Inflammatory macrophage treated with lipopolysaccharide for 4 hours (primary cell): ENCODE measurements at regions not wholly inside any gene's neighbourhood (a gene's known extent, or its start where the extent isn't known, plus 50 kb on each side); places are given as distances from the start of the nearest gene placed in this dataset.
"Not testable (repeated sequence)": the region's sequence is repeated elsewhere in the genome, so short reads cannot be mapped to it uniquely, and the experiment has no call there.

Source experiments
- DNase-seq: peaks from one replicate; pipeline ENCODE4 v3.0.0-alpha.2; 2020

DNA sequence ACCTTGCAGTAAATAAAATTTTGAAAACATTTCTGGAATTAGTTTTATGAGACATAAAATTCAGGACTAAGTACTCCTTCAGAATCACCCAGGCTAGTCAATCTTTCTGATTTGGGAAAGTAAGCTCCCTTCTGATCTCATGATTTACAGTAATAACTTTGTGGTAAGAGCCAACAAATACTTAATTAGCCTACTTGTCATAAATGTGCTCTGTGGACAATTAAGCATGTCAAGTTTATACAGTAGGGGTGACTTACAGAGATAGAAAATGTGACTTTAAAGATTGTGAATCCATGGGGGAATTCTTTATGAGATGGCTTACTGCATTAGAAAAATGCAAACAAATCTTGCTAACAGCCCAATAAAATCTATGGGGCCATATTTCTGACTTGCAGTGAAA is 616.9 kb upstream of the GHITM start:
- no peak for DNase-seq

DNA sequence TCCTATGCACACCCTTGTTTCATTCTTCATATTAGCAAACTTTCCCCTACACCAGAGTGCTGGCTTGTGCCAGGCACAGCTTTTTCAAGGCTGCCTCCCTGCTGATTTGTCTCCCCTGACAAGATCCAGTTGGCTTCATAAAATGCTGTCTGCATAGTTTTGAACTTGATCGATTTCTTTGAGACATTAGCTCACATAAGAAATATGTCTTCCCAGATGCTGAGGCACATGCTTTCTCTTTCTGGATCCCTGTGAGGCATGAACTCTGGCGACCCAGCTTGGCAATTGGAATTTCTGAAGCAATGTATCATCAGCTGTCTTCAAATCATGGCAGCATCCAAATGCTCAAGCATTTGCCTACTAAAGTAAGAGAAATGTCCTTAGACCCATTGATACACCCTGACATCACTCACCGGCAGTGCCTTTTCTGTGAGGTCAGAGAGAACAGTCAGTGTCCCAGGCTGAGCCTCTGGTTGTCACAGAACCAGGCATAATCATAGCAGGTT is 616.4 kb upstream of the GHITM start:
- DNase-seq, result no peak

DNA sequence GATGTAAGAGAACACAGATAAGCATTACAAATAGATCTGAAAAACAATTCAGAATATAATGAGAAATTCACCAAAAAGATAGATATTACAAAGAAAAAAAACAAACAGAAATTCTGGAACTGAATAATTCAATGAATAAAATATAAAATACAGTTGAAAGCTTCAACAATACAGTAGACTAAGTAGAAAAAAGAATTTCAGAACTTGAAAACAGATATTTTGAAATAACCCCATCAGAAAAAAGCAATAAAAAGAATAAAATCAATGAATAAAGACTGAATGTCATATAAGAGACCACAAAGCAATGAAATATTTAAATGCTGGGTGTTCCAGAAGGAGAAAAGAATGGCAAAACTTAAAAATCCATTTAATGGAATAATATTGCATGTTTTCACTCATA is 611.4 kb upstream of the GHITM start:
- no peak for DNase-seq

DNA sequence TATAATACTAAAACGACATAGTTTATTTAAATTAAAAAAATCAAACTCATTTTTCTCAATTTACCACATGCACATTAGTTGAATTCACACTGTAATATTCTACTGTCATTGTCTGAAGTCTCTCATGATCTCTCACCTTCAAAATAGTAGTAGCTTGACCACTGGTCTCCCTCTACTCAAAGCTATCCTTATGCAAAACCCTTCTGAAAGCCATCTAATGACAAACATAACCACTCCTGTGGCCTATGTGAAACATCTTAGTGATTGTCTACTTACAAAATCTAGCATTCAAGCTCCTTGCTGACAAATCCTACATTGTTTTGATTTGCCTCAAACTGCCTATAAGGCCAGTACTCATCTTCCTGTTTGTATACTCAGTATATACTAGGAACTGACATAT is 606.0 kb upstream of the GHITM start:
- DNase-seq, result no peak

DNA sequence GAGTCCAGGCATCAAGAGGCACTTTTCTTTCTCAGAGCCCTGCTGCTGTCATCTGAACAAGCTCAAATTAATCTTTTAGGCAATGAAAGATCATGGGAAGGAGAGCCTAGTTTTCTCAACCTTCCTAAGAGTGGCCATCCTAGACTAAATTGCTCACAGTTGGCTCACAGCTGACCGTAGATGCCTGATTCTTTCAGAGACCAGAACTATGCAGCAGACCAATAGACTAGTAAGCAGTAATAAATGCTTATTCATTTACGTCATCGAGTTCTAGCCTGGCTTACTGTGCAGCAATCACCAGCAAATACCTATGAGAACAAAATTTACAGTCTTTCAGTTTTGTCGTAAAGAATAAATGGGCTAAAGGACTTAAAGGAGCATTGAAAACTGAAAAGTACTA is 602.9 kb upstream of the GHITM start:
- no peak for DNase-seq

DNA sequence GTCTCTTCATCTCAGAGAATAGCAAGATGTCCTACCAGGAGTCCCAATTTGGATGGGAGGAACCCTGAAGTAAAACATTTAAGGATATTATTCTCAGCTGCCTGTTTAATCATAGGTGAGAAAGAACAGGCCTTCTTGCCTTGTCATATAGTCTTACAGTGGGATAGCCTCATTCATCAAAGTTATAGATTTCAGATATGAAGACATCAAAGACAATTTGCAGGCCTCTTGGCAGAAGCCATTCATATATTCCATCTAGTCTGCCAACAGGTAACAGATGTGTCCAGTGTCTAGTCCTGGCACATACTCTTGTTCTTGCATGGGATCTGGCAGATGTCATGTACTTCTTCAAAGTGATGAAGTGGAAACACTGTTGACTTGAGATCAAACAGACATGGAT is 601.3 kb upstream of the GHITM start:
- DNase-seq, result no peak

DNA sequence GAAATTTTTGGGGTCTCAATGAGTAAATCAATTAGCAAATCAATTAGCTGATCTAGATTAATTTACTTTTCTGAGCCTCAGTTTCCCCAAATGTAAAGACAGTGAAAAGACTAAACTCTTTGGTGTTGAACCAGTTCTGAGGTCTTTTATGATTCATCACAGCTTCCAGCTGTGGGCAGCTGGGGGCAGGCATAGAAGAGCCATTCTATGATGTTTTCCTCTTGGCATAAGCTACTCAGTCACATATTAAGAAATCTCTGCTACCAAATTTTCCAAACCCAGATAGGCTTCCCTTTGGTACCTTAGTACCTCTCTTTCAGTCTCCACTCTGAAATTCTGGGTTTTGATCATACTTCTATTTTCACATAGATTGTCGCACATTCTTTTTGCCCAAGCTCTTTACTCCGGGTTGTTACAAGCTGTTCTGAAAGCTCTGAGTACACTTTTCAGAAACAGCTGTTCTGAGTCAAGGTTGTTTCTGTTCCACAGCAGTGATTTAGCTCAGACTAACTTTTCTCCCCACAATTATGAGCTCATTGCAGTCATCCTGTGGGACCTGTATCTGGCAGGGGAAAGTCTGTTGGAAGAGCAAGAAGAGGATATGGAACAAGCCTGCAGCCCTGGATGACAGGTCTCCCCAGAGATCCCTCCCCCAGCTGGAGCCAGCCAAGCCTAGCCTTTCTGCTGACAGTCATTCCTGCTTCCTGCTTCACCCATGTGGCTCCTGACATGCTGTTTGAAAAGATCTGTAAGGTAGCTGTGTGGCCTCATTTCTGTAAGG is 599.6 kb upstream of the GHITM start:
- DNase-seq, result no peak

DNA sequence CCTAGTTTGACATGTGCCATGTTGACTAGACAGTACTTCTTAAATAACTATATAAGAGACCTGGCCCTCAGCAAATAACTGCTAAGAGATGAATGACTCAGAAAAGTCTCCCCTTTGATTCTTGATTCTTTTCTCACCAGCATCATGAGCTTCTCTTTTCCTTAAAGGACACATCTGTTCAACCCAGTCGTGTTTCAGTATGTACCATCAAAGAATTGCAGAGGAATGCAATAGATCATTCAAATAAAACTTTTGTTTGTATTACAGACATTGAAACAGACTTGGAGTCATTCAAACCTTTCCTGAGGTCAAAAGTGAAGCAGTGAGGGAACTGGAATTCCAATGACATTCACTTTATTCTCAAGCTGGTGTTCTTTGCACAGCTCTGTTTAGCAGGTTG is 598.3 kb upstream of the GHITM start:
- DNase-seq, result no peak

DNA sequence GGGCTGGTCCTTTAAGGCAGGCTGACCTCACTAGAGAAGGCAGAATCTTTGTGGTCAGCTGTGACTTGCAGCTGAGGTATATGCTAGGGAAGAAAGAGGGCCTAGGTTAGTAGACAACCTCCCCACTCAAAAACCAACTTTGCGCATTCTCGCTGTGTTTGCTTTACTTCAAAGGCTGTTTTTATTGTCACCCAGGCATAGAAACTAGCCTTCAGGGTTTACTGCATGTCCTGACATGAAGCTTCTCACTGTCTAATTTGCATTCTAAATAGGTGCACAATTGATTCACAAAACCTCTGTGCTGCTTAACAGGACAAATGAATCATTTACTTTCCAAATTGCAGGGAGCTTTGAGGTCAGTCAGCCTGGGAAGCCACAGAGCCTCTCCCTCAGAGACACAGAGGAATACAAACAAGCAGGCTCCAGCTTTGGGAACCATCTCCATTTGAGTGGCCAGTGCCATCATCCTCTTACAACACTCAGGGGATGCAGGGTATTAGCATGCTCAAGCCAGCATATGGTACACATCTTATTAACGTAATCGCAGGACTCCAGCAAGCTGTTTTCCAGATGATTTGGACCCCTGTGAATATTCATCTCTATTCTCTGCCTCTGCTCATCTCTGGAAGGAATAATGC is 596.4 kb upstream of the GHITM start:
- DNase-seq, result no peak

DNA sequence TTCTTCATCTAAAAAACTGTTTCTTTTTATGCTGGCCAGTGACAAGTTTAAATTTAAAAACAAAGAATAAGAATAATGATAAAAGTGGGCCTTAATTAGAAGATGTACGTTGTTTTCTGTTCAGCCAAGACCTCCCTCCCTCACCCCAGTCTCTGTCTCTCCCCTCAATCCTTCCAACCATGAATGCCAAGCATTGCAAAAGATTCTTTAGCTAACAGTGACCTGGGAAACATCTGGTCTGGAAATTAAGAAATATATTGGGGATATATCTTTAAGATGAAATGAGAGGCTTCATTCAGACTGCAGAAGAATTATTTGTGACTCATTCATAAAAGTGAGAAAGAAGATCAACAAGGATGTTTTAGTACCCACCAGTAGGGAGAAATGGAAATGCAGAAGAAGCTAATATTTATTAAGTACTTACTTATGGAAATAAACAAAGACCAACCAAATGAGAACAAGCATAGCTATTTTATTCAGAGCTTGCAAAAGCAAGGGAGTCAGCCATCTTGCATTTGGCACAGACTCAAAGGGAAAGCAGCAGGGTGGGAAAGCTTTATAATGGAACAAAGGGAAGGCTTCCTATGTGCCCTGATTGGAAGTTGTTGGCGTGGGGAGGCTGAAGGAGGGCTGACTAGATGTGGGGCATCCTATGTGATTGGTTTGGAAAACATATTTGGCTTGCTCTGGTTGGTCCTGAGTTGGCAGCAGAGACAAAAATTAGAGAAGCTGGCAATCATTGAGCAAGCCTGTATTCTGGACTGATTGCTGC is 595.4 kb upstream of the GHITM start:
- no peak for DNase-seq

DNA sequence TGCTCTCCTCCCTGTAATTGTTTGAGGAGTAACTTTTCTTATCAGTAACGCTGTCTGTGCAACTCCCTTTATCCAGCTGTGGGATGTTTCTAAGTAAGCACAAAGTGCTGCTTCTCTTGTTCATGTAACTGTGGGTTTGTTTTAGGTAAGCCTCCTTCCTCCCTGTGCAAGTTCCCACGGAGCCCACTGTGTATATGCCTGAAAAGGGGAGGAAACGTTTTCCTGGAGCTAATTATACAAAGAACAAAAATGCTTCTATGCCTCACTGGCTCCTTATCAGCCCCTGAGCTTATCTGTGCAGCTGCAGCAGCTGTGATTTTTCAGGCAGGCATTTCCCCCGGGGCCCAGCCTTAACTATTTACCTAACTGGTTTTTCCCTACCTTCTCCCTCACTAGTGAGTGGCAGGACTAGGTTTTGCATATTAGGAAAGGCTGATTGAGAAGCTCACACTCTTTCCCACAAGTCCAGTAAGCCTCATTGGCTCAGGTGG is 593.4 kb upstream of the GHITM start:
- DNase-seq, result no peak

DNA sequence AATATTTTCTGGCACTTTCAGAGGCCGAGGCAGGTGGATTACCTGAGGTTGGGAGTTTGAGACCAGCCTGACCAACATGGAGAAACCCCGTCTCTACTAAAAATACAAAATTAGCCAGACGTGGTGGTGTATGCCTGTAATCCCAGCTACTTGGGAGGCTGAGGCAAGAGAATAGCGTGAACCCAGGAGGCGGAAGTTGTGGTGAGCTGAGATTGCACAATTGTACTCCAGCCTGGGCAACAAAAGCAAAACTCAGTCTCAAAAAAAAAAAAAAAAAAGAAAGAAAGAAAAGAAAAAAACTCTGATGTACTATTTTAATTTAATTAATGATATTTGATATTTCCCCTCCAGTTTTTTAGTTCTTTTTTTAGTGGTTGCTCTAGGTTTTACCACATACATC is 588.1 kb upstream of the GHITM start:
- not testable (repeated sequence) for DNase-seq

DNA sequence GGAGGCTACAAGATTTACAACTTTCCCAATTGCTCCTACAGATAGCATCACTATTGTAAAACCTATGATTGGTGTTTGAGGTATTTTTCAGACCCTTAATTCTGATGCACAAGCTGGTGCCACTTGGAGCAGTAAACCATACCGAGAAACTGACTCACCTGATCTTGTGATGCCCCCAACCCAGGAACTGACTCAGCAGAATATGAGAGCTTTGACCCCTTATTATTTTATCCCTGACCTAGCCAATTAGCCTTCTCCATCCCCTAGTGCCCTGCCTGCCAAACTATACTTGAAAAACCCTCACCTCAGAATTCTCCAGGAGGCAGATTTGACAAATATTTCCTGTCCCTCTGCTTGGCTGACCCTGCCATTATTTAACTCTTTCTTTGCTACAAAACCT is 585.9 kb upstream of the GHITM start:
- no peak for DNase-seq

DNA sequence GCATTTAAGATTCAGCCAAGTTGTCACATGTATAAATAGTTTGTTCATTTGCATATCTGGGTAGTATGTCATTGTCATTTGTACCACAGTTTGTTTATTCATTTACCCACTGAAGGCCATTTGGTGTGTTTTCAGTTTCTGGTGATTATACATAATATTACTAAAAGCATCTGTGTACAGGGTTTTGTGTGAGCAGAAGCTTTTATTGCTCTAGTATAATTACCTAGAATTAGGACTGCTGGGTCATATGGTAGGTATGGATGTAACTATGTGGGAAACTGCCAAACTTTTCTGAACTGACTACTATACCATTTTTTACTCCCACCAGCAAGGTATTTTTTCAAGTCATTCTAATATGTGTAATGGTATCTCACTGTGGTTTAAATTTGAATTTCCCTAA is 584.0 kb upstream of the GHITM start:
- DNase-seq, result no peak

DNA sequence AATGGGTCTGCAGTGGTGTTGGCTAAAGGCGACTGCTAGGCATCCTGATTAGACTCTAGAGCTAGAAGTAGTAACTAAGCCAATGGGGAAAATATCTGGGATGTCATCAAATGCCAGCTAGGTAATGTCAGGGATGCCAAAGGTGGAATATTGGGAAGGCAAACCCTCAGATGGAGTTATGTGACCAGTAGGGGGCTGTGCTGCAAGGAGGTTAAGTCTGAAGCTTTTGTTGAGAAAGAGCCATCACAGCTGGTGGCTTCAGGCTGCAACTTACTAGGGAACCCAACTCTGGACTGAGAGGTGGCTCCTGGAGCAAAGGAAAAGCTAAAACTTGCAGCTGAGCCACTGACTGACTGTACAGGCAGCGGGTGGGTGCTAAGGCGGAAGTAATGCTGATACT is 576.9 kb upstream of the GHITM start:
- no peak for DNase-seq

DNA sequence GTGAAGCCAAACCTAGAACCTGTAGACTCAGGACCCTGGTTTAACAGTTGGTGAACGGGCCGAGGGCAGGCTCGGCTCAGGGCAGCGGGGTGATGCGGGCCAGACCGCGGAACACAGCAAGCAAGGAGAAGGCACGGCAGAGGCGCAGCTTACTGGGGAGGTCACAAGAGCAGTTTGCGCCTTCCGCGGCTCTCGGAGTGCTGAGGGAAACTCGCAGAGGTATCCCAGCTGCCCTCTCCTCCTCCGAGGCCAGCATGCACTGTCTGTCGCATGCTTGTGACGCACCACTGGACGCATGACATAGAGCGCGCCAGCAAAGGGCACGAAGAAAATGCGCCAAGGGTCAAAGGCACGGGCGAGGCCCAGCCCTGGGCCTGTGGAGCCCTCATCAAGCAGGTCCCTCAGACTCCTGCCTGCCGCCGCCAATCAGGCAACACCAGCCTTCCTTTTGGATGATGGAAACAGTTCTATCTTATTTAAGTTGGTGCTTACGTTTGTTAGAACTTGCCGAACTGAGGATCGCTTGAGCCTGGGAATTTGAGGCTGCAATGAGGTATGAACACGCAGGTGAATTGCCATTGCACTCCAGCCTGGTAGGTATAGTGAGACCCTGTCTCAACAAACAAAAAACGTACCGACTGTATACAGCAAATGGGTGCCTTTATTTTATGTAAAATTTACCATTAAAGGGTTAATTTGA is 574.3 kb upstream of the GHITM start:
- DNase-seq, result no peak

DNA sequence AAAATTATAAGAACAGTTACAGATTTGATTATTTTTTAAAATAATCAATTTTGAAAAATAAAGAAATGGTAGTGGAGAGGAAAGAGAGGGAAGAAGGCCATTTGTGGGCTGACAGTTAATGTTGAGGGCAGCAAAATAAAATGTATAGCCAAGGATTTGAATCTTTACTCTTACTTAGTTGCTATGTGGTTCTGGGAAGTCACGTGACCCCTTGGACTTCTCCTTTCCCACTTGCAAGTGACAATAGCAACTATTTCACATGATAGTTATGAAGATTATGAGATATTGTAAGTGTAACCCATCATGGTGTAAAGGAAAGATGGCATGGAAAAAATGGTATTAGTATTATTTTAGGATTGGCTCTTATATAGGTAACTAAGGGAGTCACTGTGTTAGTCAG is 567.3 kb upstream of the GHITM start:
- no peak for DNase-seq

DNA sequence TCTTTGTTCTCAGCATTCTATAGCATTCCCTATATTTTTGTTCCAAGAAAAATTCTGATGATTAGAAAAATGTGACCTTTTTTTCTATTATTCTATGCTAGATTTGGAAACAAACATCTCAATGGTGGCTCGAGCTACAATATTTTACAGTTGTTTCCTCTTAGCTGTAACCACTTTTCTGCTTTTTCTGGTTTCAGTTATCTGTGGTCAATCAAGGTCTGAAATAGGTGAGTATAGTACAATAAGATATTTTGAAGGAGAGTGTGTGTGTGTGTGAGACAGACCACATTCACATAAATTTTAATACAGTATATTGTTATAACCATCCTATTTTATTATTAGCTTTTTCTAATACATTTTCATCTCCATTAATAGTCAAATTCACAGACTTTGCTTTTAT is 564.5 kb upstream of the GHITM start:
- no peak for DNase-seq

DNA sequence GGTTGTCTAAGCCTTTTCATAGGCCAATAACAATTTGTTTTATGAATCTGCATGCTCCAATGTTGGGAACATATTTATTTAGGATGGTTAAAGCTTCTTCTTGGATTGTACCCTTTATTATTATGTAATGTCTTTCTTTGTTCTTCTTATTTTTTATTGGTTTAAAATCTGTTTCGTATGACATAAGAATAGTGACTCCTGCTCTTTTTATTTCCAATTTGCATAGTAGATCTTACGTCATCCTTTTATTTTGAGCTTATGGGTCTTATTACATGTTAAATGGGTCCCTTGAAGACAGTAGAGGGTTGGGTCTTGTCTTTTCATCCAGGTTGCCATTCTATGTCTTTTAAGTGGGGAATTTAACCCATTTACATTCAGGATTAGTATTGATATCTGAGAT is 561.9 kb upstream of the GHITM start:
- DNase-seq, result no peak

DNA sequence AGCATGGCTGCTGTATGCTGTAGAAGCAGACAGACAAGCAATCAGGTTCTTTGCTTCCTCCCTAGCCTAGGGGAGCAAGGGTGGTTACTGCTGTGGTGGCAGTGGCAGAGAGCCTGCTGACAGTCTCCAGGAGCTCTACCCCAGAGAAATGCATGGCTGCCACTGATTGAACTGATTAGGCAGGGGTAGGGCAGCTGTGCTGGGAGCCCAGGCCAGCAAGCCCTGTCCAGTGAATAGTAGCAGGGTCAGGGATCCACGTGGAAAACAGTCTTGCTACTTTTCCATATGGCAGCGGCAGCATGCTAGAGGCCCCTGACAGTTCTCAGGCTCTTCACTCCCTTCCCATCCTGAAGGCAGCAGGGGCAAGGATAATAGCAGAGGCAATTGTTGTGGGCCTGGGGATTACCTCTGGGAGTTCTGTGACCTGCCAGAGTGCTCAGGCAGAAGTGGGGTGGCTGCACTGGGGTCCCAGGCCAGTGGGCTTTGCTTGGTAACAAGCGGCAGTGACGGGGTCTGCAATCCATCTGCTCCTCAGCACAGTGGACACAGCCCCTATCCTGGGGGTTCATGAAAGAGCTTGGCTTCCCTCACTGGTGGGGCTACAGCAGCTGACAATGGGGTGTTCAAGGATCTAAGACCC is 558.8 kb upstream of the GHITM start:
- DNase-seq, result no peak

DNA sequence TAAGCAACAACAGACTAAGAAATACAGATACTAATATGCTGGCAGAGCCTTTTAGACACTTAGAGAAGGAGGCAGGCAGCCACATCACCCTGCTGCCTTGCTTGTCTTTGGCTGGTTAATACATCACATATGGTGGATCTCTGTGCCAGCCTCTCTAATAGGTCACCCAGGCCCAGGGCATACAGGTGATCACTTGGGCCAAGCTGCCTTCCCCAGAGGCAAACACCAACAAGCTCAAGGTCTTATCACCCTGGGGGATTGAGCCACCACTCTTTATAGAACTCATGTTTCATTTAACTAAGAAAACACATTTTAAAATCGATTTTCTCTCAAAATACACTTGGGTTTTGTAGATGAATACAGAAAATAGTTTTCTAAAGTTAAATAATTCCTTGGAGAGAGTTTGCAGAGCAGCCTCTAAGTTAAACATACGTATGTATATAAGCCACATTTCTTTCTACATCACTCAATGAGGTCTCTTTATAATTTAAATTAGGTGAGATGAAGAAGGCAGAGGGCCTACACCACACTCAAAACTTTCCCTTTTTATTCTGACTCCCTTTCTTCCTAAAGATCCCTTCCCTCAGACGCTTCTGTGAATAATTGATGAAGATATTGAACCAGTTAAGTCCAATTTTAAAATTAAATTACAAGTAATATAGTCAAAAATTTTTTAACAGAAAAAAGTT is 556.8 kb upstream of the GHITM start:
- no peak for DNase-seq

DNA sequence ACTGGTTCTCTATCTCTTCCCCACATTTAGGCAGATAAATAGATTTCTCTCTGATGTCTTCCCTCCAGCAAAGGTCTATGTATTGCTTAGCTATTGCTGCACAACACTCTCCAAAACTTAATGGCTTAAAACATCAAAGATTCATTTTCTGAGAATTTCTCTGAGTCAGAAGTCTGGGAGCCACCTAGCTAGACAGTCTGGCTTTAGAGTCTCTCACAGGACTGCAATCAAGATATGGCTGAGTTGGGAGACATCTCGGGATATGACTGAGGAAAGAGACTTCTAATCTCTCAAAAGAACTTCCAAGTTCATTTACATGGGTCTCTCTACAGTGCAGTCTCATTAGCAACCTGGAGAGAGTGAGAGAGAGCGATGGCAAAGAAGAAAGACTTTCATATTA is 553.6 kb upstream of the GHITM start:
- DNase-seq, result no peak
